D721Med (cell line): ENCODE measurements at regions not wholly inside any gene's neighbourhood (a gene's known extent, or its start where the extent isn't known, plus 50 kb on each side); places are given as distances from the start of the nearest gene placed in this dataset.

Experiments used
- DNase-seq: peaks from one replicate; pipeline ENCODE4 v3.0.0; 2011; ENCODE audit warnings: low spot score; ENCODE audit not compliant: insufficient read length
- FAIRE-seq: peaks from 2 replicates; lab custom pipeline; 2011; peaks lifted over from hg19 to GRCh38; lab: Jason Lieb, UNC
- CTCF ChIP-seq: IDR thresholded peaks from 2 replicates; pipeline ENCODE4 v1.5.1; 2012; ENCODE audit warnings: mild to moderate bottlenecking, control low read depth; ENCODE audit not compliant: insufficient read depth; ENCODE audit errors: missing control alignments

- DNase-seq (no peak), FAIRE-seq (no peak)
- TF ChIP-seq CTCF: no peak
These were observed 448.7 kb upstream of the TCF4 start for GRCh38 chr18:56036741-56037140.

GRCh38 chr18:56035546-56035945 lies 447.6 kb upstream of the TCF4 start:
- TF ChIP-seq CTCF: no peak
- FAIRE-seq: peak; percentile 99
- DNase-seq: no peak

GRCh38 chr18:56034949-56035348 lies 447.0 kb upstream of the TCF4 start:
- no peak for TF ChIP-seq CTCF
- FAIRE-seq (peak; percentile 87), DNase-seq (no peak)

GRCh38 chr18:56030060-56030459 lies 442.1 kb upstream of the TCF4 start:
- no peak for TF ChIP-seq CTCF
- FAIRE-seq (no peak), DNase-seq (no peak)

GRCh38 chr18:56028514-56028913 lies 440.5 kb upstream of the TCF4 start:
- TF ChIP-seq CTCF: no peak
- peak; percentile 94 for FAIRE-seq

GRCh38 chr18:56026509-56026908 lies 438.5 kb upstream of the TCF4 start:
- no peak for TF ChIP-seq CTCF
- DNase-seq (no peak), FAIRE-seq (peak; percentile 97)

More at GRCh38 chr18:56028514-56028913, 440.5 kb upstream of the TCF4 start:
- DNase-seq: no peak

GRCh38 chr18:56021809-56022195 lies 433.8 kb upstream of the TCF4 start:
- no peak for DNase-seq

More at GRCh38 chr18:56021809-56022195, 433.8 kb upstream of the TCF4 start:
- FAIRE-seq: peak; percentile 99
- TF ChIP-seq CTCF: no peak
